NCI-H1417 treated with DMSO at 0.1 percent for 48 hours (cell line): ENCODE measurements at regions not wholly inside any gene's neighbourhood (a gene's known extent, or its start where the extent isn't known, plus 50 kb on each side); places are given as distances from the start of the nearest gene placed in this dataset.
"Not testable (repeated sequence)": the region's sequence is repeated elsewhere in the genome, so short reads cannot be mapped to it uniquely, and the experiment has no call there.

Source experiments
- DNase-seq: peaks from one replicate; lab custom pipeline; 2025; lab: John Stamatoyannopoulos, UW

DNA sequence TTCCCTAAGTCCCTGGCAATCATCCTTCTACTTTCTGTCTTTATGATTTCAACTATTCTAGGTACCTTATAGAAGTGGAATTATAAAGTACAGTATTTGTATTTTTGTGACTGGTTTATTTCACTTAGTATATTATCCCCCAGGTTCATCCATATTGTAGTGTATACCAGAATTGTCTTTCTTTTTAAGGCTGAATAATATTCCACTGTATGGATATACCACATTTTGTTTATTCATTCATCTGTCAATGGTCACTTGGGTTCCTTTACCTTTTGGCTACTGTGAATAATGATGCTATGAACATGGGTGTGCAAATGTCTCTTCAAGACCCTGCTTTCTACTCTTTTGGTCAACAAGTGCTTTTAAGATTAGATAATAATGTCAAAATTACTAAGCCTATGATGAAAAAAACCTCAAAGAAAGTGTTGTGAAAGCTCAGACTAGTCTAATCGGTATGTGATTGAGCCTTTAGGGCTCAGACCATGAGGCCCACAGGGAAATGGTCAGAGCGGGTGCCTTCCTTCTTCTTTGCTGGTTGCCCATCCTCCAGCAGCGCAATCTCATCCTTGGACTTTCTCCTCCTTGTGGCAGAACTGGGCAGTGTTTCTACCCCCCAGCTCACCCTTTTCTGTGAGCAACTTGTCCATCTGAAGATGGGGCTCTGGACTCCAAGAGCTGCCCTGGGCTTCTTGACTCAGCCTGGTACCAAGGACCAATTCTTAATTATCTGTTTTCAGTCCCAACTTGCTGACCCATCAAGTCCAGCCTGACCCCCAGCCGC, 105.4 kb downstream of the TTC8 start:
- DNase-seq, result no peak

DNA sequence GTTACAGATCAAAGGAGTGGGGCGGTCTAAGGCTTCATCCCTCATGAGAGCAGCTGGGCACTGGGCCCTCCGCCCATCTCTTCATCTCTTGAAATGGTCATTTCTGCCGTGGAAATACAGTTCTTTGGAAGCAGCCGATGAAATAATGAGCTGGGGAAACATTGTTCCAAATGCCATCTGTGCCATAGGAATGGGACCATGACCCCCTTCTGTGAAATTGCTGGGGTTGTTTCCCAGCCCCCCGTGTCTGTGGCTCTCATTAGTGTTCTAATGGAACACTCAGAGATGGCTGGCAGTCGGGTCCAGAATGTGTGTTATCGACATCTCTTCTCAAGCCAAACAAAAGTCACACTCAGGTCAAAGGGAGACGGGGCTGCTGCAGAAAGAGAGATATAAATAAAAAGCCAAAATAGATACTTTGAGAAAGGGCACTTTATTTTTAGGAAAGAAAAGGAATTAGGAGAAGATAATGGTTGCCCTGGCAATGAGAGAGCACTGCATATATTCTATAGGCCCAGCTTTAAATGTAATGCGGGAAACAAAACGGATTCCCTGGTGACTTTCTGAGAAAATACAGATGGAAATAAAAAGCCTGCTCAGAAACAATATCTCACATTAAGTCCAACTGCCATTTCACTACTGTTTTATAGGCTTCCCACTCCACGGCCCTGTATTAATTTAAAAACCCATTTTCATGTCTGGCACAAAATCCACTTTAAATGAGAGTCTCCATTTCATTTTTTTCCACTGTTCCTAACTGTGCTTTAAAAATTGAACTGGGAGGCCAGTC, 107.1 kb downstream of the TTC8 start:
- DNase-seq, result no peak

GRCh38 chr14:88933191-88933590, 108.7 kb downstream of the TTC8 start:
- no peak for DNase-seq

DNA sequence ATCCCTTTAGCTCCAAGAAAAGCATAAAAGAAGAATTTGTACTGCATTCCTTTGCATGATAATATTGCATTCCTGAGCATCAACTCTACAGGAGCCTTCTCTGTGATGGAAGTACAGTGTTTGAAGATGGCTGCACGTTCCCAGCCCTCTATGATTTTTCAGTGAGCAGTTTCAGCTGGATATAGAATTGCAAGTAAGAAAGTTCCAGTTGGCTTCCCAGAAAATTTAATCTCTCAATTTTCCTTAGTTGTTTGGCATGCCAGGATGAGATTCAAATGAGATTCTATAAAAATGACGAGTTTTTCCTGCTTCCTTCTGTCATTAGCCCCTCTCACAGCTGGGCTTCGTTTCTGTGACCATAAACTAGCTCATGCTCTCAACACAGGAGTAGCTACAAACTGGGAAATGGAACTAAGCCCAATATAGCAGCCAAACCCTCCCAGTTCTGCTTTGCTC, 109.9 kb downstream of the TTC8 start:
- DNase-seq, result no peak

GRCh38 chr14:88935083-88935482, 110.6 kb downstream of the TTC8 start:
- DNase-seq, result no peak

DNA sequence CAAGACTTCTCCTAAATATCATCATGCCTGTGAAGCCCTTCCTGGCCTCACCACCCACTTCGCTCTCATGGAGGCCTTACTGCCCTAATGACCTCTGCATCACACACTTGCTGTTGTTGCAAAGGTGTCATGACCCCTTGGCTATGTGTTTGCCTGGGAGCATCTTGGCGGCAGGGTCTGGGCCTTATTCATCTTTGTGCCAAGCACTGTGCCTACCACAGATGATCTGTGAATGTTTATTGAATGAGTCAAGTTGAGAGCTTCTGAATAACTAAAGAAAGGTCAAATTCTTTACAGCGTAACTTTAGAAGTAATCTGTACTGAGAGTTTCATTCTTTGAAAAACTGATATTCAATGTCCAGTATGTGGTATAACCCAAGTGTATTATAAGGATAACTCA, 113.3 kb downstream of the TTC8 start:
- DNase-seq, result no peak

DNA sequence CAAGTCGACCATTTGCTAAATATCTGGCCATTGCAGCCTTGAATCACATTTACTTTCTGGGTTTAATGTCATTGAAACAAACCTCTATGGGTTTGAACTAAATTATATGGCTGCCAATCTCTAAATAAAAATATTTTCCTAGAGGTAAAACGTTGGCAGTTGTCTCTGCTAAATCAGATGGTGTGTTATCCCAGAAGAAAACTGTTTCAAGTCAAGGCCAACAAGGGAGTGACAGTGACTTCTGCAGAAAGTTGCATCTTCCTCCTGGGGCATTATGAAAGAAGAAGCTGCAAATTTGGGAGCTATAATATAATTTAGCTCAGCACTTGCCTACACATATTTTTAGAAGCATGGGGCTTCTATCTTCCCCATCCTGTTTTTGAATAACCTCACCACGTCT, 116.2 kb downstream of the TTC8 start:
- DNase-seq, result no peak

DNA sequence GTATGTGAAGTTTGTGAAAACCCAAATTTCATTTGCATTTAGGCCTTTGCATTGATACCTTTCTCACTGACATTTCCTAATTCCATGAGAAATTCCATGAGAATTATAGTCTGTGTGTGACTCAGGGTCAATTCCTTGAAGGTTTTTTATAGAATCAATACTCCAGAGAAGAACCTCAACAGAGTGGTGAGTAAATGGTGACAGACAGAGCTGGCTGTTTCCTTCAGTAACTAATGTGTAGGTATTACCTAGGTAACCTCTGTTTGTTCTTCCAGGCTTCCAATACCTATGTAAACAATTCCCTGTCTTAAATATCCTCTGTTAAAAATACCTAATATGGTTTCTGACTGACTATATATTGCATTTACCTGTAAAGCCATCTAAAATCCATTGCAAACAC, 117.0 kb downstream of the TTC8 start:
- no peak for DNase-seq

GRCh38 chr14:88947646-88948598, 123.5 kb downstream of the TTC8 start:
- DNase-seq, result no peak

DNA sequence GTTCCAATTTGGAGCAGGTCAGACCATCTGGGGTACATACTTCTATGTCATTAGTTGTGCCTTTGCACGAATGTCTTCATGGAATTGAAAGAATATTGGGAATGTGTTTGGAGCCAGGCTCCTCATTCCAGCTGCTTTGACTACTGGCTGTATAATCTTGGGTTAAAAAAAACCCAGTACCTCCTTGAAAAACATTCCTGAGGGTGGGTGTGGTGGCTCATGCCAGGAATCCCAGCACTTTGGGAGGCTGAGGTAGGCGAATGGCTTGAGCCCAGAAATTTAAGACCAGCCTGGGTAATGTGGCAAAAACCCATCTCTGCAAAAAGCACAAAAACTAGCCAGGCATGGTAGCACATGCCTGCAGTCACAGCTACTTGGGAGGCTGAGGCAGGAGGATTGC, 125.6 kb downstream of the TTC8 start:
- DNase-seq, result no peak

DNA sequence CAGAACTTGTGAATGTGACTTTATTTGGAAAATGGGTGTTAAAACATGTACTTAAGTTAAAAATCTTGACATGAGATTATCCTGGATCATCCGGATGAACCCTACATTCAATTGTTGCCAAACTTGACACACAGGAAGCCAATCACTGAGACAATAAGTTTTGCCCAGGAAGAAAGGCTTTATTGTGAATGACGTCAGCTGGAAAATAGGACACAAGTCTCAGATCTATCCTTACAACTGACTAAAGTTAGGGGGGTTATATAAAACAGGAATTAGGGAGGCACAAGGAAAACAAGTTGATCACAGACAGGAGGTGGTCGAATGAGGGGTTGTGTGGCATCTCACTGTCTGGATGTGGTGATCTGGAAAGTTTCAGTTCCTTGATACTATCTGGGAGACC, 126.9 kb downstream of the TTC8 start:
- DNase-seq, result no peak

GRCh38 chr14:88952901-88953300, 128.4 kb downstream of the TTC8 start:
- no peak for DNase-seq

- no peak for DNase-seq
These were observed 131.0 kb downstream of the TTC8 start for GRCh38 chr14:88955455-88955854.

DNA sequence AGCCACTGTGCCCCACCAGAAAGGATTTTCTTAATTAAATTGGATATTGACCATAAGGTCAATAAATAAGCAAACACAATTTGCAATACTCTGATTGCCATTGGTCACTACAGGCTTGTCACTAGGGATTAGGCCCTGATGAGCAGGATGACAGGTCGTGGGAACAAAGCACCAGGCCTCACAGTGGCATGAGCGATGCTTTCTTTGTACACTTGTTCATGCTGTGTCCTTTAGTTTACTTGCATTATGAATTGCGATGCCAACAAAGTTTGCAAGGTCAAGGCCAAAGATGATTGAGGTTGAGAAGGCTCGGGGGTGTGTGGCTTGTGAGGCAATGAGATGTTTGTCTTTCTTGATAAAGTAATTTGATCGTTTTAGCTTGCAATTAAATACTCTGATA, 136.0 kb downstream of the TTC8 start:
- no peak for DNase-seq

GRCh38 chr14:88961214-88961613, 136.8 kb downstream of the TTC8 start:
- no peak for DNase-seq

DNA sequence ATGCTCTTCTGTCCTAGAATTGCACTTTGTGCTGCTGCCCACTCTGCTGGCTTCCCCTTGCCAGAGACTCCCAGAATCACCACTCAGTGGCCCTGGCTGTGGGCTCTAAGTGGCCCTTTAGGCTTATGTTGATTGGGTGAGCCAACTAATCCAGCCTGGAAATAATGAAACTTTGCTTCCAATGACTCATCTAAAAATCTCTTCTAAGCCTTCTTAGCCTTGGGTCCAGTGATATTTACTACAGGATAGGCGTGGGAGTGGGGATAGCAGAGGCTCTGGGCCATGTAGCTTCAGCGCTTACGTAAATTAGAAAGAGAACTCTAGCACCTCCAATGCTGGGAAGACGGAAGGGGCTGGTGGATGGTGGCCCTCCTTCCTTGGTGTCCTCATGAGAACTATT, 137.9 kb downstream of the TTC8 start:
- no peak for DNase-seq

- DNase-seq, result no peak
These were observed 142.8 kb downstream of the TTC8 start for GRCh38 chr14:88967299-88967698.

- no peak for DNase-seq
These were observed 150.8 kb downstream of the TTC8 start for GRCh38 chr14:88975043-88975830.

GRCh38 chr14:88975926-88976325, 151.5 kb downstream of the TTC8 start:
- DNase-seq, result no peak

- DNase-seq, result not testable (repeated sequence)
These were observed 156.5 kb downstream of the TTC8 start for GRCh38 chr14:88980907-88981306.

- DNase-seq, result no peak
These were observed 157.5 kb downstream of the TTC8 start for GRCh38 chr14:88981948-88982347.
